ENCODE measurements at regions not wholly inside any gene's neighbourhood (a gene's known extent, or its start where the extent isn't known, plus 50 kb on each side); places are given as distances from the start of the nearest gene placed in this dataset.

DNA sequence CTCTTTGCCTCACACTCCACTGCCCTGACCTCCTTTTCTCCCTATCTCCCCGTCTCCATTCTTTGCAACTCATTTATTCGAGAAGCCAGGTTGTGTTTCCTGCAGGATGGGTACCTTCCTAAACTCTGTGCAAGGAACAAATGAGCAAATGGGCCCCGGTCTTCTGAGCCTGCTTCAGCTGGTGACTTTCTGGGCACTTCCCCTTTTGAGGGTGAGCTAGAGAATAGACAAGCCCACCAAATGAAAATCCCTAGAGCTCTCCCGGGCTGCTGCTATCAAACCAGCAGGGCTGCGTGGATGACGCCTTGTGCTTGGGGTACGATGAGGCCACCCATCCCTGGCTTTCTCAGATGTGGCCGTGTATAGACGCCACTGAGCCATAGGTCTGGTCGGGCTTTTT, 91.0 kb upstream of the FOXA2 start:
- TF ChIP-seq, protein P1, sequence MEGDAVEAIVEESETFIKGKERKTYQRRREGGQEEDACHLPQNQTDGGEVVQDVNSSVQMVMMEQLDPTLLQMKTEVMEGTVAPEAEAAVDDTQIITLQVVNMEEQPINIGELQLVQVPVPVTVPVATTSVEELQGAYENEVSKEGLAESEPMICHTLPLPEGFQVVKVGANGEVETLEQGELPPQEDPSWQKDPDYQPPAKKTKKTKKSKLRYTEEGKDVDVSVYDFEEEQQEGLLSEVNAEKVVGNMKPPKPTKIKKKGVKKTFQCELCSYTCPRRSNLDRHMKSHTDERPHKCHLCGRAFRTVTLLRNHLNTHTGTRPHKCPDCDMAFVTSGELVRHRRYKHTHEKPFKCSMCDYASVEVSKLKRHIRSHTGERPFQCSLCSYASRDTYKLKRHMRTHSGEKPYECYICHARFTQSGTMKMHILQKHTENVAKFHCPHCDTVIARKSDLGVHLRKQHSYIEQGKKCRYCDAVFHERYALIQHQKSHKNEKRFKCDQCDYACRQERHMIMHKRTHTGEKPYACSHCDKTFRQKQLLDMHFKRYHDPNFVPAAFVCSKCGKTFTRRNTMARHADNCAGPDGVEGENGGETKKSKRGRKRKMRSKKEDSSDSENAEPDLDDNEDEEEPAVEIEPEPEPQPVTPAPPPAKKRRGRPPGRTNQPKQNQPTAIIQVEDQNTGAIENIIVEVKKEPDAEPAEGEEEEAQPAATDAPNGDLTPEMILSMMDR (IDR thresholded peaks at IDR 0.05; ENCODE audit: insufficient read depth, low read length, missing control alignments): no peak
- ChIA-PET CTCF (interaction anchor here (1.1 to 2.0 kb wide), 2 partner anchors 8 to 17 kb away, joined by 3 to 4 read pairs; no protein-coding TSS in a partner anchor), POLR2A (no interaction called here)
- no peak for DNase-seq (ENCODE audit: low read depth, low spot score)
- no peak overlapping the region for H3K4me3 ChIP-seq (ENCODE audit: low read depth, low read length)

- H3K4me3 ChIP-seq (ENCODE audit: low read depth, low read length): no peak overlapping the region
- TF ChIP-seq, protein P1 (IDR thresholded peaks at IDR 0.05; ENCODE audit: insufficient read depth, low read length, missing control alignments): no peak
- POLR2A ChIA-PET: no interaction called here
- DNase-seq (ENCODE audit: low read depth, low spot score): no peak
- CTCF ChIA-PET: interaction anchor here (1.0 to 1.6 kb wide), 2 partner anchors 13 to 338 kb away, joined by 4 to 10 read pairs; no protein-coding TSS in a partner anchor
Measured at GRCh38 chr20:22678678-22679077, 94.3 kb upstream of the FOXA2 start.

DNA sequence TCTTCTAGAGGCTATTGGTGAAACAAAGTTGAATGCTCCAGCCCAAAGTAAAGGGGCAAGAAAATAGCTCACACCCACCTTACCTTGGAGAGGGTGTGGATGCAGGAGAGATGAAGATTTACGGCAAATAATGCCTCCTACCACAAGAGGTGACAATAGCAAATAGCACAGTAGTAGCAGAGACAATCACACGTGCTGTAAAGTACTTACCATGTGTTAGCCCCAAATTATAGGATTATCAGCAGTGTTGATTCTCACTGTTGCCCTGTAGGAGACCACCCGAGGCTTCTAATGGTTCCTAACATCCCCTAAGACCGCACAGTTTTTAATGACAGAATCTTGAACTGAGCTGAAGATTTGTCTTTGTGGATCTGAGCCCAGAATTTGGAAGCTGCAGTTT, 94.8 kb upstream of the FOXA2 start:
- TF ChIP-seq, protein P1 (IDR thresholded peaks at IDR 0.05; ENCODE audit: insufficient read depth, low read length, missing control alignments): no peak
- DNase-seq (ENCODE audit: low read depth, low spot score): no peak
- ChIA-PET CTCF (interaction anchor here (1.0 to 7.5 kb wide), 3 partner anchors 12 to 344 kb away, joined by 4 to 50 read pairs (median 10); no protein-coding TSS in a partner anchor), POLR2A (no interaction called here)
- no peak overlapping the region for H3K4me3 ChIP-seq (ENCODE audit: low read depth, low read length)

DNA sequence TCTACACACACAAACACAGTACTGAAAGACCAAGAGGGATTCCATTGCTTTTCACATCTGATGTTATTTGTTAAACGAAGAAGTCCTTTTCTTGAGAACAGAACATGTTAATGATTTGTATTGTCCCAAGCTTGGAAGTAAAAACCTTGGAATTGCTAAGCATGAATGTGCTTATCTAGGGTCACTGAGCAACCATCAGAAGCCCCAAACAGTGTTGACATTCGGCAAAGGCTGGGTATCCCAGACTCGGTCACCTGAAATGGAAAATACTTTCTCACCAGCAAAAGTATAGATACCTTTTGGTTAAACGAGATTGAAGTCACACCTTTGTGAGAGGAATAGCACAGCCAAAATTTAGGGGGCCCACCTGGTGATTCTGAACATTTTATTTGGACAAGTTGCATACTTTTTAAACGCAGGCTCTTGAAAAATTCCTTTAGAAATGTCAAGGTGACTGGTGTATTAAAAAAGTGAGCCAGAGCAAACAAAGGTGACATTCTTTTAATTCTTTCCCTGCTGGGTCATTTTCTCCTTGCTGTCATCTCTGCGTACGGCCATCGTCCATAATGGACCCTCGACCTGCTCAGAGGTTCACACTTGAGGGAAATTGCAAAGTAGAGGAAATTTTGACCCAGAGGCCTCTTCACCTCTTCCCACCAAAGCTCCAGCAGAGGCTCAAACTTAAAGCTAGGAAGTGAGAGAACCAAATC, 95.8 kb upstream of the FOXA2 start:
- no peak for DNase-seq (ENCODE audit: low read depth, low spot score)
- ChIA-PET POLR2A (no interaction called here), CTCF (interaction anchor here (1.3 to 7.5 kb wide), 4 partner anchors 11 to 345 kb away, joined by 3 to 100 read pairs (median 32); no protein-coding TSS in a partner anchor)
- H3K4me3 ChIP-seq (ENCODE audit: low read depth, low read length): no peak overlapping the region
- TF ChIP-seq, protein P1 (IDR thresholded peaks at IDR 0.05; ENCODE audit: insufficient read depth, low read length, missing control alignments): no peak

DNA sequence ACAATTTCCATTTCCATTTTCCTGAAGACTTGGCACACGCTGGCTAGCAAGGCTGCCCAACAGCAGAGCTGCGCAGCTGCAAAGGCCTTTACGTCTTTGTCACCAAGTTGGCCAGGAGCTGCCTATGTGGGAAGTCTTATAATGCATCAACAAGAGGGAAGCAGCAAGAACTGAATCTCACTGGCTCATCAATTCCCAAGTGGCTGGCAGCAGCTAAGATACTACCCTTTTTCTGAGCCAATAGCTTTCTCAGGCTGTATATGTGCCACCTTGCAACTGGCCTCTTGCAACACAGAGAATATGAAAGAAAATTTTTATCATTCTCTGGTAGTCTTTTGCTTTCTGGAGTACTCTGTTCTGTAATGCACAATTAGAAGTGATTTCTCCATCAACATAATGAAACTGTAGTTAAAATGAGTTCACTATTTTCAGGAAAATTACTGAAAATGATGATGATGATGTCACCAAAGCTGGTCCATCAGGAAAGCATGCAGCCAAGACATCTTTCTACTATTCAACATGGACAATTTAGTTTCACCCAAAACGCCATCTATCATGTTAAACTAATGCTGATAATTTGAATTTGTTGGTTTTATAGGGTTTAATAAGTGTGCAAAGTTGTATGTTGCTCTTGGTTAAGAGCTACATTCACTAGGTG, 97.3 kb upstream of the FOXA2 start:
- TF ChIP-seq, protein P1 (IDR thresholded peaks at IDR 0.05; ENCODE audit: insufficient read depth, low read length, missing control alignments): no peak
- ChIA-PET CTCF (interaction anchor here (0.8 to 7.5 kb wide), 5 partner anchors 10 to 346 kb away, joined by 3 to 100 read pairs (median 13); no protein-coding TSS in a partner anchor), POLR2A (no interaction called here)
- DNase-seq (ENCODE audit: low read depth, low spot score): no peak
- H3K4me3 ChIP-seq (ENCODE audit: low read depth, low read length): no peak overlapping the region

DNA sequence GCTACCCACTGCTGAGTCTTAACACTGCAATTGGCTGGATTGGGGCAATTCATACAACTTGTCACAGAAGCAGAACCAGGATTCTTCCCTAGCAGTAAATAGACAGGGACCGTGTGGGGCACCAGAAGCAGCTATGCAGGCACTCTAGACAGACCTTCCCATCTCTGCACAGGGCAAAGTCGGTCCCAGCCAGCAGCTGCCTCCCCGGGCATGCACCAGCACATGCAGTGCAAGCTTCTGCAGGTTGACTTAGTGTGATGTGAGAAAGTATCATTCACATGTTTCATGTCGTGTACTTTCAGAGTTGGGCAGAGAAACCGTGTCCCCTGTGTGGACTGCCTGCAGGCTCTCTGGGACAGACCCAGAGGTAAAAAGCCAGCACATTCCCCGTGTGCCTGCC, 98.0 kb upstream of the FOXA2 start:
- ChIA-PET POLR2A (no interaction called here), CTCF (interaction anchor here (0.8 to 7.5 kb wide), 4 partner anchors 9 to 347 kb away, joined by 3 to 100 read pairs (median 32); no protein-coding TSS in a partner anchor)
- no peak overlapping the region for H3K4me3 ChIP-seq (ENCODE audit: low read depth, low read length)
- TF ChIP-seq, protein P1 (IDR thresholded peaks at IDR 0.05; ENCODE audit: insufficient read depth, low read length, missing control alignments): no peak
- DNase-seq (ENCODE audit: low read depth, low spot score): no peak

Data from AG04449 (cell line).